ENCODE measurements at regions not wholly inside any gene's neighbourhood (a gene's known extent, or its start where the extent isn't known, plus 50 kb on each side); places are given as distances from the start of the nearest gene placed in this dataset.
A peak's percentile ranks its signal among the peaks of the same experiment; 100 is the strongest.
"Not testable (repeated sequence)": the region's sequence is repeated elsewhere in the genome, so short reads cannot be mapped to it uniquely, and the experiment has no call there.

DNA sequence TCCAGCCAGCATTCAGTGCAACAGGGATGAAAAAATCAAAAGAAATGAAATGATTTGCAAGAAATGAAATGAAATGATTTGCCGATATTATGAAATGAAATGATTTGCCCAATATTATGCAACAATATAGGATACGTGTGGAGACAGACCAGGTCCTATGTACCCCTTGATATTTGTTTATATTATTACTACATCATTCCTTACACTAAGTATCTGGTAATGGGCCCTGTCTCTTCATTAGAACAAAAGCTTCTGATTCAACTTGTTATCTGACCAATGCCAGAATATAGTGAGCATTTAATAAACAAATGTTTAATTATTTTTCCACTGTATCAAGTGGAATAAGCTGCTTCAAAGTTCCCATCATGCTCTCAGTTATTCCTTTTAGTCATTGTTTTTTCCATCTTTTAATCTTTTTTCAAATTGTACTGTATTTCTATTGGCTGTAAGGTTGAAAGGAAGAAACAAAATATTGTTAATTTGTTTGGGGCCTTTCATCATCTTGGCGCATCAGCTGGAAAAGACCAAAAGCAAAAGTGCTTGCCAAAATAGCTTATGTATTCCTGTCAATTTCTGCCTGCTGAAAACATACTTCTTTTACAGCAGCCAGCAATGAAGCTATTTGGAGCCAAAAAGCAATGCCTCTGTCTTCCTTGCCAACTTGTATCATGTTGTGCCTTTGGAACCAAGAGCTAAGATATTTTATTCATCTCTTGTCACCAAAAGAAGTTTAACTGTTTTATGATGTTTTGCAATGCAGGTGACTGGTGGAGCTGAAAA is 2314.9 kb downstream of the LRRC4C start:
- no peak for DNase-seq (ENCODE audit: low read depth)

- no peak for DNase-seq (ENCODE audit: low read depth)
Measured at GRCh38 chr11:39139581-39139980, 2319.9 kb downstream of the LRRC4C start.

DNA sequence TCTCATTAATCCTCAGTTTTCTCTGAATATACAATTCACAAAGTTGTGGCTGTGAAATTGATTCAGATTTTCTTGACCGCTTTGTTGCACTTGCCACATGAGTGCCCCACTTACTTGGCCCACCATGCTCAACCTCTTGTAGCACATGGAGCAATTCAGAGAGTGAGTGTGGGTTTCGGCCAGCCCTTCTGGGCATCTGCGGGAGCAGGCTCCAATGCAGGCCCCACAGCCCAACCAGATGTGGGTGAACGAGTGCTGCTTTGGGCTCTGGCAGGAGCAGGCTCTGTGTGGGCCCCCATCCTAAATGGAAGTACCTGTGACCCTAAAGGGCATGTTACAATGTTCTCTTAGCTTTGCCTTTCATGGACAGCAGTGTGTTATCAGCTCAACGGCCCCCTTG is 2338.6 kb downstream of the LRRC4C start:
- DNase-seq (ENCODE audit: low read depth), result no peak

DNA sequence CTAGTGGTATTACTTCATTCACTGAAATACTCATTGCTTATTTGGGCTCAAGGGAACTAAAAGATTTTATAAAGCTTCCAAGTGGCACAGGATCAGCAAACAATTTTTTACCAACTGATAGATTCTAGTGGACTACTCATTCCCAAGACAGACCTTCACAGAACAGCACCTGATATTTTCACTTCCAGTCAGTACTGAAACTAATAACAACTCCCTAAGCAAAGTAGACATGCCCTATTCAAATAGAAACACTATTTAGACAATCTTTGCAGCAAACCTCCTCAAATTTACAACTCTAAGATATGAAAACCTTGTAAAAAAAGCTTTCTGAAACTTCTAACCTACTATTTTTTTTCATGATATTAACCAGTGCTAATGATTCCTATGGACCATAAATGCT is 2345.8 kb downstream of the LRRC4C start:
- no peak for DNase-seq (ENCODE audit: low read depth)

GRCh38 chr11:39102236-39102635 is 2357.2 kb downstream of the LRRC4C start:
- no peak for DNase-seq (ENCODE audit: low read depth)

DNA sequence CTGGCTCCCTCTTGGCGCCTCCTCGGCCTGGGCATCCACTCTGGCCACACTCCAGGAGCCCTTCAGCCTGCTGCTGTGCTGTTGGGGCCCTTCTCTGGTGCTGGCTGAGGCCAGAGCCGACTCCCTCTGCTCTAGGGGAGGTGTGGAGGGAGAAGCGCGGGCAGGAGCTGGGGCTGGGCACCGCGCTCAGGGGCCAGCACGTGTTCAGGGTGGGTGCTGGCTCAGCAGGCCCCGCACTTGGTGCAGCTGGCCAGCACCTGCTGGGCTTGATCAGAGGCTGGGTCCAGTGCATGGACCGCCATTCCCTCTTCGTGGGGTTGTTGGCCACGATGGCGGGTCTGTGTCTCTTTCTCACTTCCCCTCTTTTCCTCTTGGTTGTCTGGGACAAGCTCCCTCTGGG is 2381.0 kb downstream of the LRRC4C start:
- no peak for DNase-seq (ENCODE audit: low read depth)

GRCh38 chr11:39037611-39038010 is 2421.8 kb downstream of the LRRC4C start:
- no peak for DNase-seq (ENCODE audit: low read depth)

- DNase-seq (ENCODE audit: low read depth), result no peak
Measured at GRCh38 chr11:39036021-39036420, 2423.4 kb downstream of the LRRC4C start.

DNA sequence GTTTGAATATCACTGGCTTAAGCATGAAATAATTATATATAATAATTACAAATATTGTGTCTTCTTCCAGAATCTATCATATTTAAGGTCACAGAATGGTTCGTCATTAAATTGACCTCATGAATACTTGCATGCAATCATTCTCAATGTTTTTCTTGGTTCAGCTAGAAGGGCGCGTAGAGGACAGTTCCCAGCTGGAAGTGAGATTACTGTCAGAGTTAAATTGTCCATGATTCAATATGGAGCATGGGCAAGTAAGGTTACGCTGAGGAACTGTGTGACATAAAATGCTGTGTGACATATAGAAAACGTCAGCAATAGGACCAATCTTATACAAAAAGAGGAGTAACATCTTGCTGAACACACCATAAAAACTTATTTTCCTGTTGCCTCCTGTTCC is 2423.5 kb upstream of the RAG2 start:
- DNase-seq (ENCODE audit: low read depth), result no peak

- DNase-seq (ENCODE audit: low read depth), result no peak
Measured at GRCh38 chr11:39011797-39012196, 2413.8 kb upstream of the RAG2 start.

DNA sequence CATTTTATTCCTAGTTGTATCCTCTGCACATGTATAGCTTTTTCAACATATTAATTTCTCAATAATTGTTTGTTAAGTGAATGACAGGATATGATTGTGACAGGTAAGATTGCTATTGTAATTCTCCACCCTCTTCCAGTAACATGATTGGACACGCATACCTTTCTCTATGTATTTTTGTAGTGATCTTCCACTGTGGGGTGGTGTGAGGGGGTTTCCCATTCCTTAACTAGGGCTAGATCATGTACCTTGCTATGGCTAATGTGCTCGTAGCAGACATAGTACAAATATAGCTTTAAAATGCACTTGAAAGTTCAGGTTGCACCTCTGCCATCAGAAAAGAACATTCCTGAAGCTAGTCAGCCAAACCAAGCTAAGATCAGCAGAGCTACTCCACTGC is 2392.8 kb upstream of the RAG2 start:
- DNase-seq (ENCODE audit: low read depth), result no peak

- no peak for DNase-seq (ENCODE audit: low read depth)
Measured at GRCh38 chr11:38990139-38990538, 2392.1 kb upstream of the RAG2 start.

GRCh38 chr11:38988908-38989307 is 2390.9 kb upstream of the RAG2 start:
- DNase-seq (ENCODE audit: low read depth), result no peak

DNA sequence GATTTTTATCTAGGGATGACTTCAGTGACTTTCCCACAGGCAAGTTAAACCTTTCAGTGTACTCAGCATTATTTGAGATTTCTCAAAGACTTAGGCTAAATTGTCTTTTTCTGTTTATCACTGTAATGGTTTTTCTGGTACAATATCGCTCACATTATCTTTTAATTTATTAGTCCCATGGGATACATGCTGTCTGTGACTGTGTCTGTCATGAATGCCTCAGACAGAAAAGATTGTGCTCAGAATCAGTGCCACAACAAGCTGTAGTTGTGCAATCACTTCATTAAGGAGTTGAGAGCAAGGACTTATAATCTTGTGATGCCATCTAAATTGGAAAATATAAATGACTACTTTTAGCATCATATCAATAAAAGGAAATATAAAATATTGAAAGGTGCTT is 2374.2 kb upstream of the RAG2 start:
- no peak for DNase-seq (ENCODE audit: low read depth)

DNA sequence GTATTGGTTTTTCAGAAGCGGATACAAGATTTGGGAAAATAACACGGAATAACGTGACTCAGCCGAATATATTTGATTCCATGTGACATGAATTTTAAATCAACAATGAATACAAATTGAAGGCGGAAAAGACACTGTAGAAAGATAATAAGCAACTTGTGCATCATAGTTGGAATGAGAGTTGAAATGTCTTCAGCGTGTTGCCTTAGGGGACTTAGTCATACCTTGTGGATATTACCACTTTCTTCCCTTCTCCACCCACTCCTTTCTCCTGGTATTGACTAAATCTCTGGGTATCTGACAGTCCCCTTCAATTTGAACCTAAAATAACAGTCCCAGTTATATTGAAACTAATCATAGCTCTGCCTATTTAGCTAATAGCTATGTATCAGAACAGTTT is 2373.1 kb upstream of the RAG2 start:
- no peak for DNase-seq (ENCODE audit: low read depth)

DNA sequence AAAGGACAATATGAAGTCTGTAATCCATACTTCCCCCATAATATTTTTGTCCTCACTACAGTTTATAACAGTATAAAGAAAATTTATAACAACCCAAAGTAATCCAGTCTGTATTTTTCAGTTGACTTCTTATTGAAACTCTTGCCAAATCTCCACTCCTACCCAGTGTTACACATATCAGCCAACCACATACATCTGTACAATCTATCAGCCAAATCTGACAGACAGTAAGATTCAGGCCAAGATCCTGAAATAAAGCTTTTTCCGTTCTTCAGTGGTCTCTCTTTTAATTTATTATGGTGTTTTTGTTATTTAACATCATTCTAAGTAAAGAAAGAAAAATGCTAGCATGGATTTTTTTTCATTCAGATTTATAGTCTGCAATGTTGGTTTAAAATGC is 2370.9 kb upstream of the RAG2 start:
- peak; percentile 1 for DNase-seq (ENCODE audit: low read depth)

DNA sequence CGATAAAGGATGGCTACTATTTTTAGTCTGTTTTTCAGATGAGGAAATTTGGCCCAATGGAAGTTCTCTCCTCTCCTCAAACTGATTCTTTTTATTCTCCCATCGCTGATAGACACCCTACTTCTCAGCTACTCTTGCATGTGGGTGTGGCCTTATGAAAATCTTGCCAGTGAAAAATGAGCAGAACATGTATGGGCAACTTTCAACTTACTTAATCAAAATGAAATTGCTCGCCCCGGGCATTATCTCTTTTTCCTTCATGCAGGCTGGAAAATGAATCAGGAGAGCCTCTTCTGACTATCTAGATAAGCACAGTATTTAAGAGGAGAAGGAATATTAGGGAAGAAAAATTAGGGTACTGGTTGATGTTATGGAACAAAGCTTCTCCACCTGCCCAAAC is 2354.7 kb upstream of the RAG2 start:
- DNase-seq (ENCODE audit: low read depth), result no peak

DNA sequence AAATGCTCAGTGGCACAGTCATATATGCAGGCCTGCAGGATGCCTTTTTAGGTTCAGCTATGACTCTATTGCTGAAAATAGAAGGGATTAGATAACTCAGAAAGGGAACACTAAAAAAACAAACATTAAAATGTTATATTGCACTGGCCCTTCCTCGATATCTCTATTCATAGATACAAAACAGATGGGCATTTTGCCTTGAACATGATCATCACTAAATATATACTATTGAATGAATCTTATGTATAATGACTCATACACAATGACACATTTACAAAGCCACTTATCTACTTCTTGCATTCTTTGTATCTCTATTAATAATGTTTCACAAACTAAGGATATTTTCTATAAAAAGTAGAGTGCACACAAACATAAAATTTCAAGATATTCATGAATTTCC is 2352.8 kb upstream of the RAG2 start:
- no peak for DNase-seq (ENCODE audit: low read depth)

GRCh38 chr11:38948392-38948791 is 2350.4 kb upstream of the RAG2 start:
- no peak for DNase-seq (ENCODE audit: low read depth)

GRCh38 chr11:38937709-38938108 is 2339.7 kb upstream of the RAG2 start:
- DNase-seq (ENCODE audit: low read depth), result no peak

DNA sequence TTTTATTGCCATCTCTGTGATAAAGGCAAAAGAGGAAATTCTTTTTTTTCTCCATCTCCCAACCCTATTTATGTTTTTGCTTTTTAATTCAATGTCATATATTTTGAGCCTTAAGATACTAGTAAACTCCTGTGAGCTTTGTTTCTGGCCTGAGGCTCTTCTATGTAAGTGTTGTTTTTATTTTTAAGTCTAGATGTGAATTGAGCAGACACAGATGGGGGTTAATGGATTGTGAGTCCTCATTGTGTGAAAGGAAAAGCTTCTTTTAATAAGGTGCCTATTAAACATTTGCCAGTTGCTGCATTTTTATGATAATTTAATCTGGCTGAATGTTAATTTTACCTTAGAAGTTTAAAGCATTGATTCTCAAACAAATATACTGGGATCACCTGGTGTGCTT is 2337.9 kb upstream of the RAG2 start:
- no peak for DNase-seq (ENCODE audit: low read depth)

- DNase-seq (ENCODE audit: low read depth), result peak; percentile 22
Measured at GRCh38 chr11:38927993-38928392, 2330.0 kb upstream of the RAG2 start.

DNA sequence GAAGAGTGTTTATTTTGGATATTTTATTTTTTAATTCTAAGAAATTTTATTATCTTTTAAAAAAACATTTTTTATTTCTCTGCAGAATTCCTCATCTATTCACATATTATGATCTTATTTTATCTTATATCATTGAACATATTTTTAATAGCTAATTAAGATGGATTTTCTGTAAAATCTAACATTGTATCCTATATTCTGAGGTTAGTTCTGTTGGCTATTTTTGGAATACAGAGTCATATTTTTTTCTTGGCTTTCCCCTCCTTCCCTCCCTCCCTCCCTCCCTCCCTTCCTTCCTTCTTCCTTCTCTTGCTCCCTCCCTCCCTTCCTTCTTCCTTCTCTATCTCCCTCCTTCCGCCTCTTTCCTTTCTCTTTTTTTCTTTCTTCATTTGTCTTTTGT is 2326.6 kb upstream of the RAG2 start:
- DNase-seq (ENCODE audit: low read depth), result no peak

- no peak for DNase-seq (ENCODE audit: low read depth)
Measured at GRCh38 chr11:38900211-38900610, 2302.2 kb upstream of the RAG2 start.

GRCh38 chr11:38894201-38894600 is 2296.2 kb upstream of the RAG2 start:
- not testable (repeated sequence) for DNase-seq (ENCODE audit: low read depth)

Data from amniotic epithelial cell (primary cell).